H1 (cell line): ENCODE measurements at regions not wholly inside any gene's neighbourhood (a gene's known extent, or its start where the extent isn't known, plus 50 kb on each side); places are given as distances from the start of the nearest gene placed in this dataset.

Experiments used
- CTCF ChIA-PET: fragments of 300-600 bp; sonication (Branson Sonifier 250); formaldehyde crosslinking; loops from one replicate; lab custom pipeline; 2021; ENCODE audit not compliant: partially characterized antibody; lab: Charles Lee
- POLR2A ChIA-PET: fragments of 300-600 bp; sonication (Branson Sonifier 250); formaldehyde crosslinking; loops from one replicate; lab custom pipeline; 2021; ENCODE audit warnings: inconsistent platforms; ENCODE audit not compliant: partially characterized antibody; lab: Charles Lee
- DNase-seq, 2 experiments: peaks; one replicate each; pipeline versions ENCODE4 v3.0.0 to v3.0.0-alpha.2; 2010 to 2022; ENCODE audit warnings: low spot score in 2 of 2, low read depth in 1 of 2, mixed read lengths in 1 of 2
- FAIRE-seq: peaks from 2 replicates; lab custom pipeline; 2011; peaks lifted over from hg19 to GRCh38; lab: Jason Lieb, UNC
- H2AFZ ChIP-seq: 2 replicates; pipeline ENCODE4 v1.8.1; 2012; ENCODE audit warnings: low read length, inconsistent platforms
- H2AK5ac ChIP-seq: 2 replicates; pipeline ENCODE4 v1.6.1; 2013; ENCODE audit warnings: low read depth, low read length
- H2BK120ac ChIP-seq: replicated peaks from 2 replicates; pipeline ENCODE3; 2013; ENCODE audit warnings: low read depth, low read length, inconsistent platforms
- H2BK12ac ChIP-seq: 2 replicates; pipeline ENCODE4 v1.6.1; 2013; ENCODE audit warnings: low read depth, low read length
- H2BK15ac ChIP-seq: 2 replicates; pipeline ENCODE4 v1.6.1; 2013; ENCODE audit warnings: low read length
- H2BK20ac ChIP-seq: 2 replicates; pipeline ENCODE4 v1.6.1; 2013; ENCODE audit warnings: low read length
- H2BK5ac ChIP-seq: 2 replicates; pipeline ENCODE4 v1.6.1; 2013; ENCODE audit warnings: low read depth, low read length
- H3K14ac ChIP-seq: 2 replicates; pipeline ENCODE4 v1.6.1; 2013; ENCODE audit warnings: inconsistent platforms; ENCODE audit not compliant: insufficient read length
- H3K18ac ChIP-seq: 2 replicates; pipeline ENCODE4 v1.6.1; 2013; ENCODE audit warnings: low read length; ENCODE audit errors: extremely low read depth
- H3K23ac ChIP-seq: 2 replicates; pipeline ENCODE4 v1.6.1; 2013; ENCODE audit warnings: inconsistent platforms; ENCODE audit not compliant: insufficient read length
- H3K23me2 ChIP-seq: 2 replicates; pipeline ENCODE4 v1.6.1; 2013; ENCODE audit warnings: low read depth, low read length
- H3K27ac ChIP-seq: 2 replicates; pipeline ENCODE4 v1.6.1; 2011; ENCODE audit warnings: low read depth, low read length, inconsistent platforms
- H3K27me3 ChIP-seq, 4 experiments: replicated peaks in 1 of 4; 1 replicate in 1 of 4; 2 replicates in 3 of 4; pipeline versions ENCODE4 v1.6.1 to v1.8.1; 2011 to 2013; ENCODE audit warnings: low read length in 3 of 4, mild to moderate bottlenecking in 3 of 4, inconsistent platforms in 2 of 4, mixed read lengths in 2 of 4, moderate library complexity in 1 of 4; ENCODE audit not compliant: control insufficient read depth in 3 of 4, insufficient read depth in 3 of 4; ENCODE audit errors: extremely low read depth in 1 of 4
- H3K36me3 ChIP-seq, 4 experiments: 2 replicates each; pipeline versions ENCODE4 v1.6.1 to v1.8.1; 2011 to 2013; ENCODE audit warnings: mild to moderate bottlenecking in 4 of 4, low read length in 3 of 4, moderate library complexity in 2 of 4, control low read depth in 1 of 4, inconsistent platforms in 1 of 4; ENCODE audit not compliant: insufficient read depth in 4 of 4, control insufficient read depth in 2 of 4
- H3K4ac ChIP-seq: replicated peaks from 2 replicates; pipeline ENCODE3; 2013; ENCODE audit warnings: low read length, low read depth, mixed read lengths, inconsistent platforms; ENCODE audit not compliant: insufficient read length
- H3K4me1 ChIP-seq, 4 experiments: replicated peaks in 1 of 4; 1 replicate in 1 of 4; 2 replicates in 3 of 4; pipeline versions ENCODE4 v1.6.1 to v1.8.1; 2011 to 2013; ENCODE audit warnings: low read length in 3 of 4, inconsistent platforms in 2 of 4, mixed read lengths in 1 of 4; ENCODE audit not compliant: insufficient read depth in 4 of 4, control insufficient read depth in 3 of 4
- H3K4me2 ChIP-seq, 2 experiments: 2 replicates each; pipeline versions ENCODE4 v1.6.1 to v1.8.1; 2011 to 2013; ENCODE audit warnings: low read depth in 2 of 2, low read length in 2 of 2, control low read depth in 1 of 2, inconsistent platforms in 1 of 2, mild to moderate bottlenecking in 1 of 2; ENCODE audit not compliant: insufficient read depth in 1 of 2
- H3K4me3 ChIP-seq, 4 experiments: fragments of 200-600, 300-600 bp in 1 of 4; sonication (generic), shearing (Covaris generic), sonication (Bioruptor Twin) in 1 of 4; 2 replicates each; pipeline versions ENCODE4 v1.5.1 to v1.8.1; 2011 to 2016; ENCODE audit warnings: low read length in 4 of 4, low read depth in 3 of 4, control low read depth in 2 of 4, inconsistent platforms in 2 of 4, mild to moderate bottlenecking in 2 of 4, mixed read lengths in 1 of 4, moderate library complexity in 1 of 4; ENCODE audit not compliant: insufficient read depth in 2 of 4; ENCODE audit errors: extremely low read depth in 1 of 4
- H3K56ac ChIP-seq: replicated peaks from 2 replicates; pipeline ENCODE3; 2013; ENCODE audit warnings: low read depth, mild to moderate bottlenecking, mixed read lengths, low read length, inconsistent platforms; ENCODE audit not compliant: insufficient read length
- H3K79me1 ChIP-seq: 2 replicates; pipeline ENCODE4 v1.6.1; 2013; ENCODE audit warnings: low read depth, low read length, control low read depth
- H3K79me2 ChIP-seq, 2 experiments: 2 replicates each; pipeline versions ENCODE4 v1.6.1 to v1.8.1; 2012 to 2013; ENCODE audit warnings: low read length in 2 of 2, mild to moderate bottlenecking in 2 of 2, inconsistent platforms in 1 of 2; ENCODE audit not compliant: insufficient read depth in 2 of 2, control insufficient read depth in 1 of 2
- H3K9ac ChIP-seq, 4 experiments: replicated peaks in 1 of 4; 1 replicate in 1 of 4; 2 replicates in 3 of 4; pipeline versions ENCODE4 v1.6.1 to v1.8.1; 2011 to 2013; ENCODE audit warnings: low read depth in 3 of 4, low read length in 3 of 4, control low read depth in 2 of 4, mild to moderate bottlenecking in 2 of 4, moderate library complexity in 2 of 4, inconsistent platforms in 1 of 4; ENCODE audit errors: extremely low read depth in 1 of 4
- H3K9me3 ChIP-seq, 2 experiments: 2 replicates each; pipeline versions ENCODE4 v1.6.1 to v1.8.1; 2012 to 2013; ENCODE audit warnings: mild to moderate bottlenecking in 2 of 2, moderate library complexity in 2 of 2, control low read depth in 1 of 2, inconsistent platforms in 1 of 2, low read depth in 1 of 2, low read length in 1 of 2, mixed read lengths in 1 of 2; ENCODE audit not compliant: insufficient read depth in 2 of 2
- H4K20me1 ChIP-seq, 2 experiments: replicated peaks in 1 of 2; 2 replicates each; pipeline versions ENCODE3 to v1.8.1; 2011 to 2013; ENCODE audit warnings: inconsistent platforms in 2 of 2, low read length in 2 of 2, mild to moderate bottlenecking in 1 of 2; ENCODE audit not compliant: insufficient read depth in 2 of 2, control insufficient read depth in 1 of 2
- H4K5ac ChIP-seq: 2 replicates; pipeline ENCODE4 v1.6.1; 2013; ENCODE audit warnings: low read length, low read depth, mixed read lengths, inconsistent platforms; ENCODE audit not compliant: insufficient read length
- H4K8ac ChIP-seq: 2 replicates; pipeline ENCODE4 v1.8.0; 2013; ENCODE audit warnings: mild to moderate bottlenecking, moderate library complexity, low read length, inconsistent platforms; ENCODE audit not compliant: insufficient read depth; ENCODE audit errors: extremely low read depth
- H4K91ac ChIP-seq: replicated peaks from 2 replicates; pipeline ENCODE3; 2013; ENCODE audit warnings: low read length, mixed read lengths, inconsistent platforms; ENCODE audit not compliant: insufficient read length
- CBX5 ChIP-seq: fragments of 300-800, 300-1000 bp; sonication (generic); IDR thresholded peaks from 2 replicates; pipeline ENCODE4 v1.7.1; 2016; ENCODE audit warnings: antibody characterized with exemption, low read length, low read depth
- CBX8 ChIP-seq: fragments of 300-800, 300-1000 bp; sonication (generic); IDR thresholded peaks from 2 replicates; pipeline ENCODE4 v1.7.1; 2016; ENCODE audit warnings: low read depth, low read length, borderline replicate concordance
- CHD1 ChIP-seq: IDR thresholded peaks from 2 replicates; pipeline ENCODE4 v1.6.1; 2012; ENCODE audit warnings: low read depth, low read length, improper control_type of control experiment
- FOSL1 ChIP-seq: IDR thresholded peaks from 2 replicates; pipeline ENCODE4 v1.6.1; 2011; ENCODE audit warnings: mild to moderate bottlenecking, low read depth, low read length, moderate library complexity; ENCODE audit not compliant: insufficient read depth
- HDAC2 ChIP-seq, 2 experiments: fragments of 300-600 bp in 1 of 2; sonication (generic) in 1 of 2; IDR thresholded peaks; 2 replicates each; pipeline ENCODE4 v1.6.1; 2011 to 2012; ENCODE audit warnings: low read depth in 2 of 2, low read length in 2 of 2, mild to moderate bottlenecking in 2 of 2, moderate library complexity in 2 of 2, borderline replicate concordance in 1 of 2, inconsistent platforms in 1 of 2
- JUN ChIP-seq: IDR thresholded peaks from 2 replicates; pipeline ENCODE4 v1.6.1; 2011; ENCODE audit warnings: low read depth, mild to moderate bottlenecking, improper control_type of control experiment, low read length
- KDM4A ChIP-seq: IDR thresholded peaks from one replicate; pipeline ENCODE4 v1.7.1; 2012; ENCODE audit warnings: low read depth, mild to moderate bottlenecking, moderate library complexity, low read length, inconsistent platforms; ENCODE audit not compliant: severe bottlenecking
- MAFK ChIP-seq: IDR thresholded peaks from 2 replicates; pipeline ENCODE4 v1.6.1; 2012; ENCODE audit warnings: low read depth, mild to moderate bottlenecking, improper control_type of control experiment, low read length
- POLR2A ChIP-seq, 2 experiments: IDR thresholded peaks; 1 replicate in 1 of 2; 2 replicates in 1 of 2; pipeline ENCODE4 v1.6.1; 2011; ENCODE audit warnings: low read depth in 2 of 2, low read length in 2 of 2, mild to moderate bottlenecking in 2 of 2; ENCODE audit errors: control extremely low read depth in 1 of 2
- SAP30 ChIP-seq: fragments of 300-600 bp; sonication (generic); IDR thresholded peaks from 2 replicates; pipeline ENCODE4 v1.7.1; 2012; ENCODE audit warnings: low read length, moderate library complexity, mild to moderate bottlenecking, inconsistent platforms; ENCODE audit not compliant: insufficient read depth, insufficient replicate concordance
- SIN3A ChIP-seq, 2 experiments: IDR thresholded peaks in 1 of 2; conservative IDR thresholded peaks in 1 of 2; 2 replicates each; pipeline ENCODE4 v1.6.1; 2011 to 2012; ENCODE audit warnings: low read length in 2 of 2, improper control_type of control experiment in 1 of 2, low read depth in 1 of 2, mild to moderate bottlenecking in 1 of 2
- TAF7 ChIP-seq: optimal IDR thresholded peaks from 2 replicates; pipeline ENCODE3; 2011; ENCODE audit warnings: low read depth, mild to moderate bottlenecking, inconsistent platforms, low read length, moderate library complexity, borderline replicate concordance
- TCF12 ChIP-seq: IDR thresholded peaks from 2 replicates; pipeline ENCODE4 v1.6.1; 2011; ENCODE audit warnings: low read depth, mild to moderate bottlenecking, low read length
- WGBS, 2 experiments: shearing (Covaris generic) in 1 of 2; methylation state at CpG; one replicate each; pipeline versions ENCODE4 v1.1.6 to v1.1.7; 2013 to 2015; ENCODE audit warnings: low lambda C conversion rate in 2 of 2, mixed read lengths in 2 of 2, inconsistent platforms in 1 of 2, low coverage in 1 of 2, missing lambda C conversion rate in 1 of 2; ENCODE audit not compliant: insufficient replicate concordance in 2 of 2, insufficient coverage in 1 of 2, insufficient read length in 1 of 2; ENCODE audit errors: extremely low coverage in 1 of 2, missing lambda C conversion rate in 1 of 2; 5-methylcytosine and 5-hydroxymethylcytosine counted together
- TF ChIP-seq, protein P1 (sequence below): IDR thresholded peaks from 2 replicates; pipeline ENCODE4 v1.6.1; 2011; ENCODE audit warnings: low read depth, mild to moderate bottlenecking, low read length; ENCODE audit not compliant: insufficient read depth

DNA sequence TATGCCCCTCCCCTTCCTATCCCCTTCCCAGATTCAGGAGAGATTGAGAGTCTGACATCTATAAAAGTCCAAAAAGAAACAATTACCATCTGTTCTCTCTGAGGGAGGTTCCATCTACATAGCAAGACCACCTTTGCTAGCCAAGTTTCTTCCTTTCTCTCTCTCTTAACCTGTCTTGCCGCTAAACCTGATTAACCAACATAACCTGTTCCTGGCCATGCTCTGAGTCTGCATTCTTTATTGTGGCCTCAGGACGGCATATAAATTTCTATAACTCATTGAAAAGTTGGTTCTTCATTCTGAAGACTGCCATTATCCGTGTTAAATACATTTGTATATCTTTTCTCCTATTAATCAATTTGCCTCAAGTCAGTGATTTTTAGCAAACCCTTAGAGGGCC lies 594.0 kb downstream of the KCNH5 start:
- H3K36me3 ChIP-seq, result no peaks in the 10 kb centered on the region
- FAIRE-seq (no peak), DNase-seq (no peak)
- H2BK120ac ChIP-seq, result no peak overlapping the region
- H3K23ac ChIP-seq, result no peak overlapping the region
- H2BK12ac ChIP-seq, result no peak overlapping the region
- H3K27me3 ChIP-seq, result no peaks in the 10 kb centered on the region
- CTCF ChIA-PET, result interaction anchor here (0.7 kb wide), 3 partner anchors 11 to 1360 kb away, joined by 3 read pairs; no protein-coding TSS in a partner anchor
- H3K27ac ChIP-seq, result no peak overlapping the region
- H3K4ac ChIP-seq, result no peak overlapping the region
- no peak overlapping the region for H4K91ac ChIP-seq
- H2AK5ac ChIP-seq, result no peak overlapping the region
- H3K79me2 ChIP-seq, result no peaks in the 10 kb centered on the region
- peaks cover 0 to 4% (median under 1%) of the 10 kb centered on the region in 4 experiments; a peak in 1 of 7 replicates for H3K4me1 ChIP-seq
- H3K14ac ChIP-seq, result no peak overlapping the region
- H2AFZ ChIP-seq, result no peak overlapping the region
- H3K4me3 ChIP-seq, result no peak overlapping the region
- no peak overlapping the region for H4K8ac ChIP-seq
- no peak overlapping the region for H3K4me2 ChIP-seq
- H2BK5ac ChIP-seq, result no peak overlapping the region
- H3K9me3 ChIP-seq, result no peaks in the 10 kb centered on the region
- no peaks in the 10 kb centered on the region for H3K79me1 ChIP-seq
- H4K20me1 ChIP-seq, result no peaks in the 10 kb centered on the region
- H3K9ac ChIP-seq, result no peak overlapping the region
- H3K23me2 ChIP-seq, result no peaks in the 10 kb centered on the region
- no peak overlapping the region for H2BK15ac ChIP-seq
- no peak overlapping the region for H4K5ac ChIP-seq
- no peak overlapping the region for H3K18ac ChIP-seq
- POLR2A ChIA-PET, result no interaction called here
- no peak overlapping the region for H2BK20ac ChIP-seq
- H3K56ac ChIP-seq, result no peak overlapping the region
- WGBS, 2 experiments, result 93% methylated on average over 3 of the region's 3 CpGs; no CpG with 5 or more reads in 1 of the 2 experiments
- no peak for TF ChIP-seq CHD1
- no peak for TF ChIP-seq CBX8
- TF ChIP-seq JUN, result no peak
- TF ChIP-seq CBX5, result no peak
- no peak for TF ChIP-seq SAP30
- no peak for TF ChIP-seq MAFK
- no peak for TF ChIP-seq FOSL1
- no peak for TF ChIP-seq POLR2A (IDR thresholded peaks at IDR 0.05; ENCODE audit: control extremely low read depth in 1 of 2, low read depth in 2 of 2, low read length in 2 of 2)
- no peak for TF ChIP-seq HDAC2 (IDR thresholded peaks at IDR 0.05; ENCODE audit: borderline replicate concordance in 1 of 2, low read depth in 2 of 2, low read length in 2 of 2)
- TF ChIP-seq TAF7, result no peak
- no peak for TF ChIP-seq SIN3A (conservative IDR thresholded peaks at IDR 0.05 in 1 of 2, IDR thresholded peaks at IDR 0.05 in 1 of 2; ENCODE audit: low read depth in 1 of 2, low read length in 2 of 2)
- TF ChIP-seq TCF12, result no peak
- TF ChIP-seq, protein P1, sequence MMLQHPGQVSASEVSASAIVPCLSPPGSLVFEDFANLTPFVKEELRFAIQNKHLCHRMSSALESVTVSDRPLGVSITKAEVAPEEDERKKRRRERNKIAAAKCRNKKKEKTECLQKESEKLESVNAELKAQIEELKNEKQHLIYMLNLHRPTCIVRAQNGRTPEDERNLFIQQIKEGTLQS, result no peak
- no peak for TF ChIP-seq KDM4A
